ENCODE measurements at regions not wholly inside any gene's neighbourhood (a gene's known extent, or its start where the extent isn't known, plus 50 kb on each side); places are given as distances from the start of the nearest gene placed in this dataset.
A peak's percentile ranks its signal among the peaks of the same experiment; 100 is the strongest.
"Not testable (repeated sequence)": the region's sequence is repeated elsewhere in the genome, so short reads cannot be mapped to it uniquely, and the experiment has no call there.

DNA sequence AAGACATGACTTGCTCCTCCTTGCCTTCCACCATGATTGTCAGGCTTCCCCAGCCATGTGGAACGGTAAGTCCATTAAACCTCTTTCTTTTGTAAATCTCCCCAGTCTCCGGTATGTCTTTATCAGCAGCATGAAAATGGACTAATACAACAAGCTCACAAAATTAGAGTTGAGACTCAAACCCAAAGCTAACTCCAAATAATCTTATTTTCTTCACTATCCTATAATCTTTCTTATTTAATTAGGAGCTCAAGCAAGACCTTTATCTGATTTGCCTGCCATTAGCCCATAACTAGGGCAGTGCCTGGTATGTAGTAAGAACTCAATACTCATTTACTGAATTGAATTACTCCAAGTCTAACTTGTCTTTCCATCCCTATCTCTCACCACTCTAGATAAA lies 289.2 kb downstream of the SUCLG1 start:
- H3K27me3 Mint-ChIP-seq, result no peaks in the 10 kb centered on the region
- no peaks in the 10 kb centered on the region for H3K4me1 Mint-ChIP-seq
- no peak overlapping the region for H3K27ac Mint-ChIP-seq
- H3K36me3 Mint-ChIP-seq, result no peaks in the 10 kb centered on the region
- H3K4me3 Mint-ChIP-seq, result no peak overlapping the region
- H3K9me3 Mint-ChIP-seq, result peaks cover 0 to 3% (median 0%) of the 10 kb centered on the region in 3 donors

GRCh38 chr2:84168552-84168951 lies 290.5 kb downstream of the SUCLG1 start:
- not testable (repeated sequence) for H3K9me3 Mint-ChIP-seq, H3K27ac Mint-ChIP-seq, H3K4me1 Mint-ChIP-seq

GRCh38 chr2:84165256-84165655 lies 293.8 kb downstream of the SUCLG1 start:
- H3K36me3 Mint-ChIP-seq, result no peaks in the 10 kb centered on the region
- no peak overlapping the region for H3K4me3 Mint-ChIP-seq
- H3K27ac Mint-ChIP-seq, result no peak overlapping the region
- H3K9me3 Mint-ChIP-seq, result peaks cover 0 to 4% (median 3%) of the 10 kb centered on the region in 3 donors
- H3K27me3 Mint-ChIP-seq, result no peaks in the 10 kb centered on the region
- no peaks in the 10 kb centered on the region for H3K4me1 Mint-ChIP-seq

More at GRCh38 chr2:84168552-84168951, 290.5 kb downstream of the SUCLG1 start:
- H3K4me3 Mint-ChIP-seq, H3K27me3 Mint-ChIP-seq, H3K36me3 Mint-ChIP-seq: not testable (repeated sequence)

GRCh38 chr2:84160453-84160852 lies 298.6 kb downstream of the SUCLG1 start:
- H3K27me3 Mint-ChIP-seq, result no peaks in the 10 kb centered on the region
- H3K4me3 Mint-ChIP-seq, result no peak overlapping the region
- peak overlapping the region in 1 of 3 donors; percentile 74 for H3K27ac Mint-ChIP-seq
- peaks cover 0 to 5% (median 1%) of the 10 kb centered on the region in 3 donors for H3K9me3 Mint-ChIP-seq
- H3K36me3 Mint-ChIP-seq, result no peaks in the 10 kb centered on the region
- no peaks in the 10 kb centered on the region for H3K4me1 Mint-ChIP-seq

DNA sequence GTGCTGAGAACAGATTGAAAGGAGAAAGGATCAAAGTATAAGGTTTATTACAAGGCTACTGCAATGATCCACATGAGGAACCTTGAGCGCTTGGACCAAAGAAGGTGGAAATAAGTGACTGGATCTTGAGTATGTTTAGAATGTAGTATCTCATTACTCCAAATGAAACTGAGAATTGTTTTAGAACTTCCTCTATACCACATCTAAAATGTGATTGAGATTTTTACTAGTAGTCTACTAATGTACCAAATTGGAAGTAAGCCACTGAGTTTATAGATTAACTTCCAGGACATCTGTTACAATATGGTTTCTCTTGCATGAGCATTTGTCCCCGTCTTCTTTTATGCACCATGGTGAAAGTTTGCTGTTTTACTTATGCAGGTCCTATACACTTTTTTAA lies 300.5 kb downstream of the SUCLG1 start:
- Mint-ChIP-seq H3K36me3 (no peaks in the 10 kb centered on the region), H3K4me1 (no peaks in the 10 kb centered on the region)

GRCh38 chr2:84152462-84152861 lies 306.6 kb downstream of the SUCLG1 start:
- peaks cover 0 to 1% (median 0%) of the 10 kb centered on the region in 3 donors for H3K9me3 Mint-ChIP-seq
- no peaks in the 10 kb centered on the region for H3K4me1 Mint-ChIP-seq
- no peaks in the 10 kb centered on the region for H3K27me3 Mint-ChIP-seq
- no peak overlapping the region for H3K4me3 Mint-ChIP-seq
- H3K36me3 Mint-ChIP-seq, result no peaks in the 10 kb centered on the region
- H3K27ac Mint-ChIP-seq, result no peak overlapping the region

More for the DNA sequence above, 300.5 kb downstream of the SUCLG1 start:
- H3K9me3 Mint-ChIP-seq, result peaks cover 0 to 5% (median 1%) of the 10 kb centered on the region in 3 donors
- H3K27ac Mint-ChIP-seq, result no peak overlapping the region
- H3K4me3 Mint-ChIP-seq, result no peak overlapping the region
- no peaks in the 10 kb centered on the region for H3K27me3 Mint-ChIP-seq

- Mint-ChIP-seq H3K9me3 (peaks cover 0 to 2% (median 0%) of the 10 kb centered on the region in 3 donors), H3K36me3 (no peaks in the 10 kb centered on the region), H3K27ac (no peak overlapping the region), H3K4me1 (no peaks in the 10 kb centered on the region), H3K4me3 (no peak overlapping the region), H3K27me3 (no peaks in the 10 kb centered on the region)
These were observed 314.7 kb downstream of the SUCLG1 start for GRCh38 chr2:84144345-84144744.

DNA sequence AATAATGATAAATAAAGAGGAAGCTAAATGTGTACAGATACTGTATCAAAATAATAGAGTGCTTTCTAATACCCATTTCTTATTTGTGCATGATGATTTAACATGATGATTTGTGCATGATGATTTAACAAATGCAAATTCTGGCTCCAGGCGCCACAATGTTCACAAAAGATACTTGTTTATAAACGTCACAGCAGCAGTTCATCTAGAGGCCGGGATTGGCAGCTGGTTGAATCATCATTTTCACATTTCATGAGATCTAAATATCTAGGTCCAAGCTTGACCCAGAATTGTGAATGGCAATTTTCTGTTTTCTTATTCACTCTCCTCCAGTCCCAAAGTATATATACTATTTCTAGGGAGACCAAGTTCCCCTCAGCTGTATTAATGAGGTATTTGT lies 322.0 kb downstream of the SUCLG1 start:
- Mint-ChIP-seq H3K27ac (no peak overlapping the region), H3K9me3 (no peaks in the 10 kb centered on the region), H3K4me3 (no peak overlapping the region), H3K4me1 (no peaks in the 10 kb centered on the region), H3K27me3 (no peaks in the 10 kb centered on the region), H3K36me3 (no peaks in the 10 kb centered on the region)

DNA sequence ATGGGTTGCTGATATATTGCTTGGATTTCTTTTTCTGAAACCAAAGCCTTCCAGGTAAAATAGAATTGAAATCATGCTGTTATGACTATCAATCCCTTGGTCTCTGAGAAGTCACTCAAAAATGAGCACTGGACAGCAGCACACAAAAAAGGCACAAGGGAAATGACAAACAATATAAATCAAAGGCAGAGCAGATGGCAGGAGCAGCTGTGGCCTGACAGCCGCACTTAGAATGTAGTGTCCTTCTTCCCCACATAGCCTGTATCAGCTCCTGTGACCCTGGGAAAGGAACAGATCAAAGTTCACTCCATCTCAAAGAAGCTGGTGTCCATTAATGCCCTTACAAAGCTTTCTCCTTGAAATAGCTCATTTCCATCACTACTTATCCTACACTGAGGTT lies 326.7 kb downstream of the SUCLG1 start:
- no peak overlapping the region for H3K4me3 Mint-ChIP-seq
- no peak overlapping the region for H3K27ac Mint-ChIP-seq
- no peaks in the 10 kb centered on the region for H3K36me3 Mint-ChIP-seq
- no peaks in the 10 kb centered on the region for H3K27me3 Mint-ChIP-seq
- H3K4me1 Mint-ChIP-seq, result no peaks in the 10 kb centered on the region
- peaks cover 0 to 2% (median 0%) of the 10 kb centered on the region in 3 donors for H3K9me3 Mint-ChIP-seq

DNA sequence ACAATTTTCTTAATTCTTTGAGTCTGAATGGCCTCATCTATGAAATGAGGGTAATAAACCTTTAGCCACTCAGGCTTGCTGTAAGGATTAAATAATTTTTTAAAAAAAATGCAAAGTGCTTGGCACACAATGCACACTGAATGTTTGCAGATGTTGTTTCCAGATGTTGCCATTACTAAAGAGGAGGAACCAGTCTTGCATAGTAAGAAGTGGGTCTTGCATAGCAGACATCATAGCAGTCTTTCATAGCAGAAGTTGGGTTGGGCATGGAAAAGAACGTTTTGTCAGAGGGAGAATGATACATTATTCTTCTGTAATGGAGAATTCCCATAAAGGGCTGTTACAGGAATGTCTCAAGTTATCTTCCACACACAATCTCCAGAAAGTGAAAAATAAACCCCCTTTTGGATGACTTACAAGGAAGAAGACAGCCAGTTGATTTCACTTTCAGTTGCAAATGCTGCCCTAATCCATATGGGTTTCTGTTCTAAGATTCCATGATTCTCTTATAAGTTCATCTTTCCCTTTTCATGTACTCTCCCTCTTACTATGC lies 327.7 kb downstream of the SUCLG1 start:
- Mint-ChIP-seq H3K4me1 (no peaks in the 10 kb centered on the region), H3K27ac (no peak overlapping the region), H3K27me3 (no peaks in the 10 kb centered on the region), H3K36me3 (no peaks in the 10 kb centered on the region), H3K9me3 (peaks cover 0 to 3% (median 0%) of the 10 kb centered on the region in 3 donors), H3K4me3 (no peak overlapping the region)

- no peaks in the 10 kb centered on the region for H3K27me3 Mint-ChIP-seq
- H3K9me3 Mint-ChIP-seq, result peaks cover 0 to 3% (median 0%) of the 10 kb centered on the region in 3 donors
- H3K4me1 Mint-ChIP-seq, result no peaks in the 10 kb centered on the region
- H3K27ac Mint-ChIP-seq, result no peak overlapping the region
- no peaks in the 10 kb centered on the region for H3K36me3 Mint-ChIP-seq
- no peak overlapping the region for H3K4me3 Mint-ChIP-seq
These were observed 330.1 kb downstream of the SUCLG1 start for GRCh38 chr2:84129018-84129417.

DNA sequence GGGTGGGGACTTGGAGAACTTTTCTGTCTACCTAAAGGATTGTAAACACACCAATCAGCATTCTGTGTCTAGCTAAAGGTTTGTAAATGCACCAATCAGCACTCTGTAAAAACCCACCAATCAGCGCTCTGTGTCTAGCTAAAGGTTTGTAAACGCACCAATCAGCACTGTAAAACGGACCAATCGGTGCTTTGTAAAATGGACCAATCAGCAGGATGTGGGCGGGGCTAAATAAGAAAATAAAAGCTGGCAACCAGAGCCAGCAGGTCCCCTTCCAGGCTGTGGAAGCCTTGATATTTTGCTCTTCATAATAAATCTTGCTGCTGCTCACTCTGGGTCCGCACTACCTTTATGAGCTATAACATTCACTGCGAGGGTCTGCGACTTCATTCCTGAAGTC lies 331.3 kb downstream of the SUCLG1 start:
- H3K27me3 Mint-ChIP-seq, H3K4me3 Mint-ChIP-seq, H3K4me1 Mint-ChIP-seq, H3K36me3 Mint-ChIP-seq, H3K27ac Mint-ChIP-seq, H3K9me3 Mint-ChIP-seq: not testable (repeated sequence)

GRCh38 chr2:84126530-84126929 lies 332.6 kb downstream of the SUCLG1 start:
- H3K4me1 Mint-ChIP-seq, result no peaks in the 10 kb centered on the region
- H3K36me3 Mint-ChIP-seq, result no peaks in the 10 kb centered on the region

GRCh38 chr2:84126084-84126483 lies 333.0 kb downstream of the SUCLG1 start:
- Mint-ChIP-seq H3K9me3 (peaks cover 0 to 8% (median 0%) of the 10 kb centered on the region in 3 donors), H3K36me3 (no peaks in the 10 kb centered on the region), H3K27ac (peak overlapping the region in 1 of 3 donors; percentile 15), H3K27me3 (no peaks in the 10 kb centered on the region), H3K4me3 (no peak overlapping the region), H3K4me1 (no peaks in the 10 kb centered on the region)

More at GRCh38 chr2:84126530-84126929, 332.6 kb downstream of the SUCLG1 start:
- Mint-ChIP-seq H3K27ac (peak overlapping the region in 1 of 3 donors; percentile 15), H3K9me3 (peaks cover 0 to 8% (median 0%) of the 10 kb centered on the region in 3 donors), H3K27me3 (no peaks in the 10 kb centered on the region), H3K4me3 (no peak overlapping the region)

- Mint-ChIP-seq H3K27me3 (no peaks in the 10 kb centered on the region), H3K4me3 (no peak overlapping the region), H3K36me3 (no peaks in the 10 kb centered on the region), H3K9me3 (peaks cover 0 to 15% (median 3%) of the 10 kb centered on the region in 3 donors), H3K27ac (no peak overlapping the region), H3K4me1 (no peaks in the 10 kb centered on the region)
These were observed 342.9 kb downstream of the SUCLG1 start for GRCh38 chr2:84116143-84116542.

GRCh38 chr2:84115173-84115857 lies 343.8 kb downstream of the SUCLG1 start:
- Mint-ChIP-seq H3K27me3 (no peaks in the 10 kb centered on the region), H3K4me3 (no peak overlapping the region), H3K36me3 (no peaks in the 10 kb centered on the region), H3K9me3 (peaks cover 0 to 15% (median 3%) of the 10 kb centered on the region in 3 donors), H3K27ac (no peak overlapping the region), H3K4me1 (no peaks in the 10 kb centered on the region)
